ENCODE measurements at regions not wholly inside any gene's neighbourhood (a gene's known extent, or its start where the extent isn't known, plus 50 kb on each side); places are given as distances from the start of the nearest gene placed in this dataset.
"Not testable (repeated sequence)": the region's sequence is repeated elsewhere in the genome, so short reads cannot be mapped to it uniquely, and the experiment has no call there.

DNA sequence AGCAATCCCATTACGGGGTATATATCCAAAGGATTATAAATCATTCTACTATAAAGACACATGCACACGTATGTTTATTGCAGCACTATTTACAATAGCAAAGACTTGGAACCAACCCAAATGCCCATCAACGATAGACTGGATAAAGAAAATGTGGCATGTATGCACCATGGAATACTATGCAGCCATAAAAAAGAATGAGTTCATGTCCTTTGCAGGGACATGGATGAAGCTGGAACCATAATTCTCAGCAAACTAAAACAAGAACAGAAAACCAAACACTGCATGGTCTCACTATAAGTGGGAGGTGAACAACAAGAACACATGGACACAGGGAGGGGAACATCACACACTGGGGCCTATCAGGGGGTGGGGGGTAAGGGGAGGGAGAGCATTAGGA lies 56.1 kb upstream of the UXT start:
- TF ChIP-seq, protein P1, sequence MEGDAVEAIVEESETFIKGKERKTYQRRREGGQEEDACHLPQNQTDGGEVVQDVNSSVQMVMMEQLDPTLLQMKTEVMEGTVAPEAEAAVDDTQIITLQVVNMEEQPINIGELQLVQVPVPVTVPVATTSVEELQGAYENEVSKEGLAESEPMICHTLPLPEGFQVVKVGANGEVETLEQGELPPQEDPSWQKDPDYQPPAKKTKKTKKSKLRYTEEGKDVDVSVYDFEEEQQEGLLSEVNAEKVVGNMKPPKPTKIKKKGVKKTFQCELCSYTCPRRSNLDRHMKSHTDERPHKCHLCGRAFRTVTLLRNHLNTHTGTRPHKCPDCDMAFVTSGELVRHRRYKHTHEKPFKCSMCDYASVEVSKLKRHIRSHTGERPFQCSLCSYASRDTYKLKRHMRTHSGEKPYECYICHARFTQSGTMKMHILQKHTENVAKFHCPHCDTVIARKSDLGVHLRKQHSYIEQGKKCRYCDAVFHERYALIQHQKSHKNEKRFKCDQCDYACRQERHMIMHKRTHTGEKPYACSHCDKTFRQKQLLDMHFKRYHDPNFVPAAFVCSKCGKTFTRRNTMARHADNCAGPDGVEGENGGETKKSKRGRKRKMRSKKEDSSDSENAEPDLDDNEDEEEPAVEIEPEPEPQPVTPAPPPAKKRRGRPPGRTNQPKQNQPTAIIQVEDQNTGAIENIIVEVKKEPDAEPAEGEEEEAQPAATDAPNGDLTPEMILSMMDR (conservative IDR thresholded peaks at IDR 0.05; ENCODE audit: low read length): not testable (repeated sequence)
- not testable (repeated sequence) for TF ChIP-seq EZH2phosphoT487 (IDR thresholded peaks at IDR 0.05; ENCODE audit: borderline replicate concordance)
